Trophoblast cell (in vitro differentiated cells and primary cell): ENCODE measurements at regions not wholly inside any gene's neighbourhood (a gene's known extent, or its start where the extent isn't known, plus 50 kb on each side); places are given as distances from the start of the nearest gene placed in this dataset.

Source experiments
- DNase-seq, 2 donors: peaks; one replicate each; pipeline ENCODE4 v3.0.0-alpha.2; 2016
- H2AFZ ChIP-seq: 2 replicates; pipeline ENCODE4 v1.6.1; 2013; ENCODE audit warnings: low read length, moderate library complexity, mild to moderate bottlenecking; ENCODE audit not compliant: insufficient read depth, poor library complexity
- H2AK5ac ChIP-seq: 2 replicates; pipeline ENCODE4 v1.6.1; 2013; ENCODE audit warnings: mild to moderate bottlenecking, low read length
- H2BK120ac ChIP-seq: 2 replicates; pipeline ENCODE4 v1.6.1; 2013; ENCODE audit warnings: low read length, mild to moderate bottlenecking, moderate library complexity; ENCODE audit not compliant: insufficient read depth, poor library complexity
- H2BK12ac ChIP-seq: 2 replicates; pipeline ENCODE4 v1.6.1; 2013; ENCODE audit warnings: mild to moderate bottlenecking, low read length, moderate library complexity
- H2BK5ac ChIP-seq: 2 replicates; pipeline ENCODE4 v1.6.1; 2013; ENCODE audit warnings: low read length, low read depth, moderate library complexity, mild to moderate bottlenecking; ENCODE audit not compliant: poor library complexity
- H3K14ac ChIP-seq: 2 replicates; pipeline ENCODE4 v1.6.1; 2013; ENCODE audit warnings: mild to moderate bottlenecking, low read length
- H3K18ac ChIP-seq: 2 replicates; pipeline ENCODE4 v1.6.1; 2013; ENCODE audit warnings: mild to moderate bottlenecking, low read length
- H3K23ac ChIP-seq: 2 replicates; pipeline ENCODE4 v1.6.1; 2013; ENCODE audit warnings: low read length
- H3K27ac ChIP-seq: 2 replicates; pipeline ENCODE4 v1.5.1; 2013; ENCODE audit warnings: low read depth, mild to moderate bottlenecking, inconsistent platforms, low read length, moderate library complexity
- H3K27me3 ChIP-seq: 2 replicates; pipeline ENCODE4 v1.6.1; 2013; ENCODE audit warnings: inconsistent platforms, mild to moderate bottlenecking, low read length, moderate library complexity; ENCODE audit not compliant: insufficient read depth
- H3K36me3 ChIP-seq, 2 experiments: 1 replicate in 1 of 2; 2 replicates in 1 of 2; pipeline ENCODE4 v1.6.1; 2013; ENCODE audit warnings: low read length in 2 of 2, mild to moderate bottlenecking in 2 of 2, moderate library complexity in 1 of 2; ENCODE audit not compliant: insufficient read depth in 2 of 2, control insufficient read depth in 1 of 2
- H3K4ac ChIP-seq: 2 replicates; pipeline ENCODE4 v1.6.1; 2013; ENCODE audit warnings: low read depth, mild to moderate bottlenecking, low read length, moderate library complexity
- H3K4me1 ChIP-seq, 2 experiments: 1 replicate in 1 of 2; 2 replicates in 1 of 2; pipeline ENCODE4 v1.6.1; 2013; ENCODE audit warnings: low read length in 2 of 2, mild to moderate bottlenecking in 2 of 2, moderate library complexity in 1 of 2; ENCODE audit not compliant: insufficient read depth in 2 of 2, control insufficient read depth in 1 of 2
- H3K4me2 ChIP-seq: 2 replicates; pipeline ENCODE4 v1.6.1; 2013; ENCODE audit warnings: inconsistent platforms, mild to moderate bottlenecking, low read length, moderate library complexity
- H3K4me3 ChIP-seq: 2 replicates; pipeline ENCODE4 v1.5.1; 2013; ENCODE audit warnings: mild to moderate bottlenecking, low read depth, low read length, inconsistent platforms
- H3K79me1 ChIP-seq: one replicate; pipeline ENCODE4 v1.6.1; 2013; ENCODE audit warnings: low read length
- H3K79me2 ChIP-seq: 2 replicates; pipeline ENCODE4 v1.6.1; 2013; ENCODE audit warnings: low read length, mild to moderate bottlenecking; ENCODE audit not compliant: control insufficient read depth, insufficient read depth, poor library complexity
- H3K9ac ChIP-seq: 2 replicates; pipeline ENCODE4 v1.6.1; 2013; ENCODE audit warnings: mild to moderate bottlenecking, low read length
- H3K9me3 ChIP-seq: 2 replicates; pipeline ENCODE4 v1.6.1; 2013; ENCODE audit warnings: low read depth, mild to moderate bottlenecking, control low read depth, inconsistent platforms, low read length; ENCODE audit not compliant: insufficient read depth
- H4K12ac ChIP-seq: 2 replicates; pipeline ENCODE4 v1.6.1; 2013; ENCODE audit warnings: low read depth, mild to moderate bottlenecking, low read length, moderate library complexity
- H4K8ac ChIP-seq: 2 replicates; pipeline ENCODE4 v1.6.1; 2013; ENCODE audit warnings: low read depth, mild to moderate bottlenecking, low read length, moderate library complexity
- H4K91ac ChIP-seq: one replicate; pipeline ENCODE4 v1.6.1; 2013; ENCODE audit warnings: low read depth, mild to moderate bottlenecking, low read length, moderate library complexity
- WGBS: extraction: QIAGEN DNeasy Blood & Tissue Kit; methylation state at CpG from one replicate; pipeline ENCODE4 v1.1.7; 2013; ENCODE audit warnings: missing lambda C conversion rate; ENCODE audit not compliant: insufficient read length, insufficient coverage; ENCODE audit errors: extremely low coverage; 5-methylcytosine and 5-hydroxymethylcytosine counted together

DNA sequence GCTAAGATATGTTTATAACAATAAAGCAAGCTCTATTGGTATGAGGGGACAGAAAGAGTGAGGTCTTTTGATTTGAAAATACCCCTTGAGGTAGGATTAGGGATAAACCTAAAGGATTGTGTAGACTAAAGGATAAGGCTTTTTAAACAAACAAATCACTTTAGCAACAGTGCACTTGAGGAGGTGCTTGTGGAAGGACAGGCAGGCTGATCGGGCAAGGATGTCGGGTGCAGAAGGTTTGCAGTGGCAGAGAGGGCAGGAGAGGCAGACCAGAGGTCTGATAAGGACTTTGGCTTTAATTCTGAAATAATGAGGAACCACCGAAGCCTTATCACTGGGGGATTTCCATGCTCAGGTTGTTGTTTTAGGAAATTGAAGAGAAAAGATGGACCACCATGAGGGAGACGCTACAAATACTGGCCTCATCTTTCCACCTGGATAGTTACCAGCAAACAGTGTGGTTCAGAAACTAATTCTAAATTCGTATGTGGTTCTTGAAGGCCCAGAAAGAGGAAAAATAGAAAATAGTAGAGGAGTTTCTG lies 119.5 kb upstream of the KLF6 start:
- H3K4ac ChIP-seq: no peak overlapping the region
- H2AK5ac ChIP-seq: peak overlapping the region; percentile 89
- no peak for DNase-seq
- no peak overlapping the region for H2BK5ac ChIP-seq
- H4K8ac ChIP-seq: no peak overlapping the region
- H3K9me3 ChIP-seq: peaks cover 1% of the 10 kb centered on the region
- peaks cover 7 to 8% of the 10 kb centered on the region in 2 experiments for H3K4me1 ChIP-seq
- no peaks in the 10 kb centered on the region for H3K27me3 ChIP-seq
- no peak overlapping the region for H3K27ac ChIP-seq
- no peak overlapping the region for H2AFZ ChIP-seq
- no peak overlapping the region for H3K23ac ChIP-seq
- no peak overlapping the region for H4K12ac ChIP-seq
- H3K4me2 ChIP-seq: no peak overlapping the region
- H3K79me1 ChIP-seq: peaks cover 24% of the 10 kb centered on the region
- no peak overlapping the region for H3K9ac ChIP-seq
- H3K18ac ChIP-seq: no peak overlapping the region
- no peaks in the 10 kb centered on the region for H3K36me3 ChIP-seq
- no peak overlapping the region for H3K14ac ChIP-seq
- H2BK120ac ChIP-seq: no peak overlapping the region
- no peaks in the 10 kb centered on the region for H3K79me2 ChIP-seq
- peak overlapping the region; percentile 87 for H2BK12ac ChIP-seq
- WGBS: no CpG with 5 or more reads among the region's 5 CpGs
- H4K91ac ChIP-seq: peak overlapping the region; percentile 46
- H3K4me3 ChIP-seq: no peak overlapping the region

DNA sequence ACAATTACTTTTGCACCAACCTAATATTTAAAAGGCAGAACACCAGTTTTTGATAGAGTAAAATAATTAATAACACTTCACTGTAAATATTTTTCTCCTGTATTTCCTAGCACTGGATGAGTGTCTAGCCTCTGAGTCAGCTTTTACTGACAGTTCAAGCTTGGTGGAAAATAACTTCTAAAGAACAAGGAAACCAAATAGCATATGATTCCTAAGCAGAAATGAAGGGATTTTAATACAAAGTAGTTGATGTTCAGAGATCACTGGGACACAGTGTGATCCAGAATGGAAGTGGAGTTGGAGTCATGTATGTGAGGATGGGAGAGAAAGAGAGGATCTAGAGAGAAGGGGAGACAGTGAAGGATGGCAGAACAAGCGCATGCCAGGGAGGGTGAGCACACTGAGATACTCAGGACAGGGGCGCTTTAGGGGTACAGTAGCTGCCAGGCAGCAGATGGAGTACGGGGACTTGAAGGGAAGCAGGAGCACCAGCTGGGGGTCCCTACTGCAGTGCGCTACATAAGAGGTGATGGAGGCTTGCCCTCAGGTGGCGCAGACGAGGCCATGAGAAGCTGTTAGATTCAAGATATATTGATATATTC lies 117.9 kb upstream of the KLF6 start:
- Histone ChIP-seq H3K27ac (no peak overlapping the region), H3K9ac (no peak overlapping the region), H3K18ac (no peak overlapping the region), H3K4me3 (no peak overlapping the region), H3K79me1 (peaks cover 25% of the 10 kb centered on the region), H2BK120ac (peak overlapping the region; percentile 7), H2AK5ac (peak overlapping the region; percentile 16), H3K4ac (no peak overlapping the region), H3K9me3 (no peaks in the 10 kb centered on the region), H3K4me1 (peaks cover 17 to 18% of the 10 kb centered on the region in 2 experiments), H3K4me2 (no peak overlapping the region), H3K23ac (no peak overlapping the region), H2BK12ac (peak overlapping the region; percentile 39), H4K91ac (peak overlapping the region; percentile 33), H3K27me3 (no peaks in the 10 kb centered on the region), H3K14ac (no peak overlapping the region), H2AFZ (no peak overlapping the region), H4K12ac (no peak overlapping the region), H3K36me3 (no peaks in the 10 kb centered on the region), H3K79me2 (no peaks in the 10 kb centered on the region), H4K8ac (no peak overlapping the region), H2BK5ac (no peak overlapping the region)
- no CpG with 5 or more reads among the region's 6 CpGs for WGBS
- DNase-seq: peak in 1 of 2 donors; percentile 33

DNA sequence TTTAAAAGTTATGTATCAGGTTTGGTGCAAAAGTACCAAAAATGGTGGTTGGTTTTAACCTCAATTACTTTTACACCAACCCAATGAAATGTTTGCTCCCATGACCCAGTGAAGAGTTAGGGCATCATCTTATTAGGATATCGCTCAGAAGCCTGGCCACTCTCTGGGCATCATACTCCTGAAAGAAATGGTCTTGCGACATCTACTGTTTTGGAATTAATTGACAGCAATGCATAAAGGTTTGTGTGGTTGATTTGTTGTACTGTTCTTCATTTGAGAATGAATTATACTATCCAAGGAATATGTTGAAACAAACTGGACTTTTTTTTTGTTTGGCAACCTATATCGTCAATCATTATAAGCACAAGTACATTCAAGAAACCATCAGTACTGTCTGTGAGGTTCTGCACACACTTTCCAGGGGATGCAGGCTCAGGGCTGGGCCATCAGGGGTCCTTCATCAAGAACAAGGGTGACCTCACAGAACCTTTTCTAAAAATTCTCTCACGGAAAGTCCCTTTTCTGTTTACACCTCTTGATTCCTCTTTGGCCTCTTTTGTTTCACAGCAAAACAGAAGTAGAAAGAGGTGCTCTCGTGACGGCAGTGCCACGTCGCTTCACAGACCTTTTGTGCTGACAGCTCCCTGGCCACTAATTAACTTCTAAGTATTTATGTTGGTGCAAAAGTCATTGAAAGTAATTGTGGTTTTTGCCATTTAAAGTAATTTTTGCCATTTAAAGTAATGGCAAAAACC lies 117.2 kb upstream of the KLF6 start:
- Histone ChIP-seq H4K12ac (no peak overlapping the region), H3K23ac (no peak overlapping the region), H3K9ac (no peak overlapping the region), H2BK120ac (no peak overlapping the region), H3K36me3 (no peaks in the 10 kb centered on the region), H3K79me1 (peaks cover 21% of the 10 kb centered on the region), H4K8ac (no peak overlapping the region), H4K91ac (peak overlapping the region; percentile 43), H3K79me2 (no peaks in the 10 kb centered on the region), H3K4ac (peak overlapping the region; percentile 21), H3K4me1 (peaks cover 13 to 14% of the 10 kb centered on the region in 2 experiments), H2BK5ac (no peak overlapping the region), H3K9me3 (no peaks in the 10 kb centered on the region), H2BK12ac (peak overlapping the region; percentile 56), H2AK5ac (no peak overlapping the region), H3K27ac (no peak overlapping the region), H3K4me3 (no peak overlapping the region), H3K18ac (no peak overlapping the region), H3K27me3 (no peaks in the 10 kb centered on the region), H2AFZ (no peak overlapping the region), H3K4me2 (no peak overlapping the region), H3K14ac (no peak overlapping the region)
- DNase-seq: peak in 1 of 2 donors; percentile 26
- no CpG with 5 or more reads among the region's 8 CpGs for WGBS

DNA sequence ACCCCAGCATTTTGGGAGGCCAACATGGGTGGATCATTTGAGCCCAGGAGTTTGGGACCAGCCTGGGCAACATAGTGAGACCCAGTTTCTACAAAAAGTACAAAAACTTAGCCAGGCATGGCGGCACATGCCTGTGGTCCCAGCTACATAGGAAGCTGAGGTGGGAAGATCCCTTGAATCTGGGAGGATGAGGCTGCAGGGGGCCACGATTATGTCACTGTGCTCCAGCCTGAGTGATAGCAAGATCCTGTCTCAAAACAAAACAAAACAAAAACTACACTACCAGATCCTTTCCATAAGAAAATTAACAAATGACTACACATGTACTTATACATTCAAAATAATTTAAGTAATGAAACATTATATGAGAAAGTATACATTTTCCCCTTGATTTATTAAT lies 116.4 kb upstream of the KLF6 start:
- Histone ChIP-seq H3K4me2 (no peak overlapping the region), H2AK5ac (no peak overlapping the region), H3K9me3 (no peaks in the 10 kb centered on the region), H4K91ac (peak overlapping the region; percentile 38), H3K79me2 (no peaks in the 10 kb centered on the region), H3K23ac (no peak overlapping the region), H3K4me3 (no peak overlapping the region), H3K4me1 (peaks cover 12% of the 10 kb centered on the region in 2 experiments), H4K8ac (no peak overlapping the region), H3K18ac (no peak overlapping the region), H2BK12ac (peak overlapping the region; percentile 55), H3K27me3 (no peaks in the 10 kb centered on the region), H2BK120ac (peak overlapping the region; percentile 68), H3K9ac (no peak overlapping the region), H3K4ac (no peak overlapping the region), H2AFZ (no peak overlapping the region), H3K79me1 (peaks cover 18% of the 10 kb centered on the region), H3K36me3 (no peaks in the 10 kb centered on the region), H3K27ac (no peak overlapping the region), H4K12ac (no peak overlapping the region), H2BK5ac (peak overlapping the region; percentile 35), H3K14ac (peak overlapping the region; percentile 34)
- DNase-seq: no peak
- no CpG with 5 or more reads among the region's 2 CpGs for WGBS
